ENCODE measurements at regions not wholly inside any gene's neighbourhood (a gene's known extent, or its start where the extent isn't known, plus 50 kb on each side); places are given as distances from the start of the nearest gene placed in this dataset.

GRCh38 chr2:122831649-122832048, 1076.2 kb downstream of the TSN start:
- TF ChIP-seq, protein P1, sequence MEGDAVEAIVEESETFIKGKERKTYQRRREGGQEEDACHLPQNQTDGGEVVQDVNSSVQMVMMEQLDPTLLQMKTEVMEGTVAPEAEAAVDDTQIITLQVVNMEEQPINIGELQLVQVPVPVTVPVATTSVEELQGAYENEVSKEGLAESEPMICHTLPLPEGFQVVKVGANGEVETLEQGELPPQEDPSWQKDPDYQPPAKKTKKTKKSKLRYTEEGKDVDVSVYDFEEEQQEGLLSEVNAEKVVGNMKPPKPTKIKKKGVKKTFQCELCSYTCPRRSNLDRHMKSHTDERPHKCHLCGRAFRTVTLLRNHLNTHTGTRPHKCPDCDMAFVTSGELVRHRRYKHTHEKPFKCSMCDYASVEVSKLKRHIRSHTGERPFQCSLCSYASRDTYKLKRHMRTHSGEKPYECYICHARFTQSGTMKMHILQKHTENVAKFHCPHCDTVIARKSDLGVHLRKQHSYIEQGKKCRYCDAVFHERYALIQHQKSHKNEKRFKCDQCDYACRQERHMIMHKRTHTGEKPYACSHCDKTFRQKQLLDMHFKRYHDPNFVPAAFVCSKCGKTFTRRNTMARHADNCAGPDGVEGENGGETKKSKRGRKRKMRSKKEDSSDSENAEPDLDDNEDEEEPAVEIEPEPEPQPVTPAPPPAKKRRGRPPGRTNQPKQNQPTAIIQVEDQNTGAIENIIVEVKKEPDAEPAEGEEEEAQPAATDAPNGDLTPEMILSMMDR (IDR thresholded peaks at IDR 0.05; ENCODE audit: insufficient read depth, low read depth, low read length): no peak
- no peak for TF ChIP-seq EZH2 (IDR thresholded peaks at IDR 0.05; ENCODE audit: insufficient read depth, low read length)
